ENCODE measurements at regions not wholly inside any gene's neighbourhood (a gene's known extent, or its start where the extent isn't known, plus 50 kb on each side); places are given as distances from the start of the nearest gene placed in this dataset.

- DNase-seq, result peak; percentile 77
Measured at GRCh38 chr10:3852147-3852904, 67.3 kb upstream of the KLF6 start.

GRCh38 chr10:3850999-3851937 is 66.3 kb upstream of the KLF6 start:
- no peak for DNase-seq

GRCh38 chr10:3848775-3849635 is 64.0 kb upstream of the KLF6 start:
- DNase-seq, result peak; percentile 67

GRCh38 chr10:3848005-3848774 is 63.2 kb upstream of the KLF6 start:
- no peak for DNase-seq

GRCh38 chr10:3846736-3847135 is 61.7 kb upstream of the KLF6 start:
- DNase-seq, result no peak

GRCh38 chr10:3844491-3845025 is 59.5 kb upstream of the KLF6 start:
- DNase-seq, result no peak

GRCh38 chr10:3838460-3839437 is 53.7 kb upstream of the KLF6 start:
- no peak for DNase-seq

GRCh38 chr10:3837647-3838459 is 52.8 kb upstream of the KLF6 start:
- no peak for DNase-seq

GRCh38 chr10:3836222-3836820 is 51.3 kb upstream of the KLF6 start:
- DNase-seq, result no peak

GRCh38 chr10:3835770-3836169 is 50.8 kb upstream of the KLF6 start:
- DNase-seq, result no peak

GRCh38 chr10:3834947-3835346 is 49.9 kb upstream of the KLF6 start:
- DNase-seq, result no peak

Data from stimulated activated CD4-positive, alpha-beta T cell treated with anti-CD3 and anti-CD28 coated beads, Interleukin-15, amount 100 ng/mL, for 24 hours (primary cell).